ENCODE measurements at regions not wholly inside any gene's neighbourhood (a gene's known extent, or its start where the extent isn't known, plus 50 kb on each side); places are given as distances from the start of the nearest gene placed in this dataset.
A peak's percentile ranks its signal among the peaks of the same experiment; 100 is the strongest.

DNA sequence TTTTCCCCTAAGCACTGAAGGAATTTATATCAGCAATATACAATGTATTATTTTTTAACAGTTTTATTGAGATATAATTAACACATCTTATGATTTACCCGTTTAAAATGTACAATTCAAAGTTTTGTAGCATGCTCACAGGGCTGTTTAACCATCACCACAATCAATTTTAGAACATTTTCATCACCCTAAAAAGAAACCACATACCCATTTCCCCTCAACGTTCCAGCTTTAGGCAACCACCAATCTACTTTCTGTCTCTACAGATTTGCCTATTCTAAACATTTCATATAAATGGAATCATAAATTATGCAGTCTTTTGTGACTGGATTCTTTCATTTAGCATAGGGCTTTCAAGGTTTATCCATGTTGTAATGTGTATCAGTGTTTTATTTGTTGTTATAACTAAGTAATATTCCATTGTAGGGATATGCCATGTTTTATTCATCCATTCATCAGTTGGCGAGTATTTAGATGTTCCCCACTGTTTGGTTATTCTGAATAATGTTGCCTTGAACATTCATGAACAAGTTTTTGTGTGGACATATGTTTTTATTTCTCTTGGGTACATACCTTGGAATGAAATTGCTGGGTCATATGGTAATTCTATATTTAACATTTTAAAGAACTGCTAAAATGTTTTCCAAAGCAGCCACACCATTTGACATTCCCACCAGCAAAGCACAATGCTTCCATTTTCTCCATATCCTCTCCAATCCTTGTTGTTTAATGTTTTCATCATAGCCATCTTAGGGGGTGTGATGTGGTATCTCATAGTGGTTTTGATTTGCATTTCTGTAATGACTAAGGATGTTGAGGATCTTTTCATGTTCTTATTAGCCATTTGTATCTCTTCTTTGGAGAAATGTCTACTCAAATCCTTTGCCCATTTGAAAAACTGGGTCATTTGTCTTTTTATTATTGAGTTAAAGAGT, 188.5 kb downstream of the TM2D1 start:
- Mint-ChIP-seq H3K27me3 (no peaks in the 10 kb centered on the region), H3K36me3 (ENCODE audit: low read depth) (no peaks in the 10 kb centered on the region), H3K27ac (no peak overlapping the region), H3K4me3 (no peak overlapping the region), H3K4me1 (peaks cover 3% of the 10 kb centered on the region)
- ATAC-seq (no peak), DNase-seq (no peak)
- no peaks in the 10 kb centered on the region for H3K9me3 ChIP-seq (ENCODE audit: control insufficient read depth, low read length, poor library complexity, severe bottlenecking)

DNA sequence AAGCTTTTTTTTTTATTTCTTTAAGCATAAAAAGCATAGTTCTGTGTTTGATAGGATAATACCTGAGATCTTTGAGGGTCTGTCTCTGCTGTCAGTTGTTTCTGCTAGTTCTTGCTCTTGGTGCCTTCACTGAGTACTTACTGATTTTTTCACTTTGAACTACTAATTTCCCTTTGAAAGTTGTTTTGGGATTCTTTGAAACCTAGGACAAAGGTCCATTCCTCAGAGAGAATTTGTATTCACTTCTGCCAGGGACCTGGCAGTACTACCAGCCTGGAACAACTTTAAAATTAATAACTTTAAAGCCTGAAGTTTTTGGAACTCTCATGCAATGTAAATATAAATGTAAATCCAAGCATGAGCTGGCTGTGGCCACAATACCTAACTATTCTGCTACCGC, 190.1 kb downstream of the TM2D1 start:
- H3K27ac Mint-ChIP-seq: no peak overlapping the region
- H3K27me3 Mint-ChIP-seq: peaks cover 11% of the 10 kb centered on the region
- no peaks in the 10 kb centered on the region for H3K9me3 ChIP-seq (ENCODE audit: control insufficient read depth, low read length, poor library complexity, severe bottlenecking)

DNA sequence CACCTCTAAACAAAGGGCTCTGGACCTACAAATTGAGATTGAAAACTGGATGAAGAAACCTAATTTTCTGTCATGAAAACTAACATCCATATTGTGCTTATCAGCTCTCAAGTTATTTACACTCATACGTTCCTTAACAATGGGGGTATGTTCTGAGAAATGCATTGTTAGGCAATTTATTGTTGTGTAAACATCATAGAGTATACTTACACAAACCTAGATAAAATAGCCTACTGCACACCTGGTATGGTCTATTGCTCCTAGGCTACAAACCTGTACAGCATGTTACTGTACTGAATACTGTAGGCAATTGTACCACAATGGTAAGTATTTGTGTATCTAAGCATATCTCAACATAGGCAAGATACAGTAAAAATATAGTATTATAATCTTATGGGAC, 191.4 kb downstream of the TM2D1 start:
- no peak for DNase-seq
- Mint-ChIP-seq H3K4me1 (peaks cover 3% of the 10 kb centered on the region), H3K4me3 (no peak overlapping the region), H3K27me3 (peaks cover 11% of the 10 kb centered on the region), H3K27ac (no peak overlapping the region), H3K36me3 (ENCODE audit: low read depth) (no peaks in the 10 kb centered on the region)
- H3K9me3 ChIP-seq (ENCODE audit: control insufficient read depth, low read length, poor library complexity, severe bottlenecking): no peaks in the 10 kb centered on the region
- no peak for ATAC-seq

More for the DNA sequence above, 190.1 kb downstream of the TM2D1 start:
- DNase-seq: no peak
- no peak for ATAC-seq
- H3K4me3 Mint-ChIP-seq: no peak overlapping the region
- no peaks in the 10 kb centered on the region for H3K36me3 Mint-ChIP-seq (ENCODE audit: low read depth)
- H3K4me1 Mint-ChIP-seq: peaks cover 3% of the 10 kb centered on the region

DNA sequence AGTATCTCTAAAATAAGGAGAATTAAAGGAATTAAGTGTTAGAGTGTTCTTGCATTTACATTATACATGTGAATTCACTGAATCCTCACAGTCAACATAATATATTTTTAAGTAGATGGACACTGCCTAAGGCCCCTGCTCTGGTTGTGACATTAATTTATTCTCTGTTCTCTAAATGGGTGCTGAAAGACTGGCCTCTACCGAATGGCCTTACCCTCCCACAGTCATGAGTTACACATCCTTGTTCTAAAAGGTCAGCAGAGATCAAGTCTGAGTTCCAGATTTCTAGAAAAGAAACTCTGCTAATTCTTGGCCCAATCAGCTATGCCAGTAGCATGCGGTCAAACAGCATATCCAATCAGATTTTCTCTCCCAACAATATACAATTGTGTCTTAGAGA, 193.2 kb downstream of the TM2D1 start:
- H3K27ac Mint-ChIP-seq: no peak overlapping the region
- no peak for ATAC-seq
- H3K27me3 Mint-ChIP-seq: peaks cover 15% of the 10 kb centered on the region
- no peaks in the 10 kb centered on the region for H3K9me3 ChIP-seq (ENCODE audit: control insufficient read depth, low read length, poor library complexity, severe bottlenecking)
- no peak for DNase-seq
- peaks cover 5% of the 10 kb centered on the region for H3K4me1 Mint-ChIP-seq
- H3K36me3 Mint-ChIP-seq (ENCODE audit: low read depth): no peaks in the 10 kb centered on the region
- no peak overlapping the region for H3K4me3 Mint-ChIP-seq

DNA sequence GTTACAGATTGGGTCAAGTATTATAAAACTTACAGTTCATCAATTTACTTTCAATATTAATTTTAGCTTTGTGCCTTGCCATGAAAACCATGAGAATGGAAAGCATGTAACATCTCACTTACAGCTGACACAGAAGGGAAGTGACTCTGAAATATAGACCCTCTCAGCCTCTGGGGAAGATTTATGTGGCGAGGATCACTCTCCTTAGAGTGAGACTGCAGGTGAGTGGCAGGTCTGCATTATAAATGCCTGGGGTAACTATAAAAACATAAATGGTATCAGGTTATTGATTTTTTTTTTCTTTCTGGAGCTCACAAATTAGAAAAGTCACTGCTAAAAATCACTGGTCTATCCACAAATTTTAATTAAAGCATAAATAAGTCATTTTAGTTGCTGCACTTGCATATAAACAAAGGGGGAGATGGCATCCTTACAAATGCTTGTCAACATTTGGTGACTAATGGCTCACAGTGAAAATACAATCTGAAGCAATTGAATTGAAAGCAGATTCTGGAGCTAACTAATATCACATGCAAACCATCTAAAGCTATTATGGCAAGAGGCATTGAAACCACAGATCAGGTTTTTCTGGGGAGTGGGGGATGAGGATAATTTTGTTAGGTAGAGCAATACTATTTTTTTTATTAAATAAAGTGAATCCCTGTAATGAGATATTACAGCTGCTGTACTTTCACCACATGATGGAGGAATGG, 200.9 kb downstream of the TM2D1 start:
- H3K36me3 Mint-ChIP-seq (ENCODE audit: low read depth): no peaks in the 10 kb centered on the region
- no peak for ATAC-seq
- no peaks in the 10 kb centered on the region for H3K9me3 ChIP-seq (ENCODE audit: control insufficient read depth, low read length, poor library complexity, severe bottlenecking)
- peaks cover 43% of the 10 kb centered on the region for H3K27me3 Mint-ChIP-seq
- H3K27ac Mint-ChIP-seq: no peak overlapping the region
- H3K4me1 Mint-ChIP-seq: peaks cover 6% of the 10 kb centered on the region
- H3K4me3 Mint-ChIP-seq: no peak overlapping the region
- DNase-seq: no peak

DNA sequence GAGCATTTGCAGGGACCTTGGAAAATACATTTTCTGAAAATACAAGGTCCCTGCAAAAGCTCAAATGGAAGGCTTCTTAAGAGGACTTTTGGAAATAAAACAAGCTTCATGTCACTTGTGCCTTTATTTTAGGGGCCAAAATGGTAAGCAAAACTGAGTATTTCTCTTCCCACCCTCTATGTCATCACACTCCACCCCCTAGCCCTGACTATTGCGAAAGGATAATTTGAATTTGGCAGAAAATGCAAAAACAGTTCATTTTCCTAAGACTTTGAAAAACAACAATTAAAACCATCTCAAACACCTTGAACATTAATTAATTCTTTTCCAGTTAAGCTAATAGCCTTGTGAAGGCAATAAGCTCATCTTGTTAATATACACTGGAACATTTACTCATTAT, 201.7 kb downstream of the TM2D1 start:
- DNase-seq (no peak), ATAC-seq (no peak)
- H3K27ac Mint-ChIP-seq: no peak overlapping the region
- H3K4me1 Mint-ChIP-seq: peaks cover 6% of the 10 kb centered on the region
- H3K9me3 ChIP-seq (ENCODE audit: control insufficient read depth, low read length, poor library complexity, severe bottlenecking): no peaks in the 10 kb centered on the region
- H3K27me3 Mint-ChIP-seq: peaks cover 43% of the 10 kb centered on the region
- no peaks in the 10 kb centered on the region for H3K36me3 Mint-ChIP-seq (ENCODE audit: low read depth)
- no peak overlapping the region for H3K4me3 Mint-ChIP-seq

DNA sequence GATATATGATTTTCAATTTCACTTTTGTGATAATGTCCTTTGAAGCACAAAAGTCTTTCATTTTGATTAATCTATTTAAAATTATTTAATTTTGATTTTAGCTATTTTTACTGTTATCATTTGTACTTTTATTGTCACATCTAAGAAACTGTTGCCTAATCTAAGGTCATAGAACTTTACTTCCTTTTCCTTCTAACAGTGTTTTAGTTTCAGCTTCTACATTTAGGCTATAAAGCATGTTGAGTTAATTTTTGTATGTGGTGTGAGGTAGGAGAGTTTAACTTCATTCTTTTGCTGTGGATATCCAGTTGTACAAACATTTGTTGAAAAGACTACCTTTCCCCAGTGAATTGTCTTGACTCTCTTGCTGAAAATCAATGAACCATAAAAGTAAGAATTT, 204.5 kb downstream of the TM2D1 start:
- no peak overlapping the region for H3K4me3 Mint-ChIP-seq
- peaks cover 2% of the 10 kb centered on the region for H3K36me3 Mint-ChIP-seq (ENCODE audit: low read depth)
- ATAC-seq: no peak
- H3K27ac Mint-ChIP-seq: no peak overlapping the region
- peaks cover 39% of the 10 kb centered on the region for H3K27me3 Mint-ChIP-seq
- no peaks in the 10 kb centered on the region for H3K9me3 ChIP-seq (ENCODE audit: control insufficient read depth, low read length, poor library complexity, severe bottlenecking)
- DNase-seq: no peak
- peaks cover 2% of the 10 kb centered on the region for H3K4me1 Mint-ChIP-seq

DNA sequence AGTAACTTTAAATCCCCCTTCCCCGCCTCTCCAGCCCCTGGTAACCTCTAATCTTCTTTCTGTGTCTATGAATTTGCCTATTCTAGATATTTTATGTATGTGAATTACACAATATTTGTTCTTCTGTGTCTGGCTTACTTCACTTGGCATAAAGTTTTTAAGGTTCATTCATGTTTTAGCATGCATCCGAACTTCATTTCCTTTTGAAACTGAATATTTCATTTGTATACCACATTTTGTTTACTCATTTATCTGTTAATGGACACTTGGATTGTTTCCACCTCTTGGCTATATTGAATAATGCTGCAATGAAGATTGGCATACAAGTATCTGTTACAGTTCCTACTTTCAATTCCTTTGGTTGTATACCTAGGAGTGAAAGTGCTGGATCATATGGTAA, 205.3 kb downstream of the TM2D1 start:
- Mint-ChIP-seq H3K4me3 (no peak overlapping the region), H3K36me3 (ENCODE audit: low read depth) (peaks cover 2% of the 10 kb centered on the region), H3K27ac (no peak overlapping the region), H3K27me3 (peaks cover 34% of the 10 kb centered on the region), H3K4me1 (peaks cover 2% of the 10 kb centered on the region)
- DNase-seq (no peak), ATAC-seq (no peak)
- H3K9me3 ChIP-seq (ENCODE audit: control insufficient read depth, low read length, poor library complexity, severe bottlenecking): no peaks in the 10 kb centered on the region

DNA sequence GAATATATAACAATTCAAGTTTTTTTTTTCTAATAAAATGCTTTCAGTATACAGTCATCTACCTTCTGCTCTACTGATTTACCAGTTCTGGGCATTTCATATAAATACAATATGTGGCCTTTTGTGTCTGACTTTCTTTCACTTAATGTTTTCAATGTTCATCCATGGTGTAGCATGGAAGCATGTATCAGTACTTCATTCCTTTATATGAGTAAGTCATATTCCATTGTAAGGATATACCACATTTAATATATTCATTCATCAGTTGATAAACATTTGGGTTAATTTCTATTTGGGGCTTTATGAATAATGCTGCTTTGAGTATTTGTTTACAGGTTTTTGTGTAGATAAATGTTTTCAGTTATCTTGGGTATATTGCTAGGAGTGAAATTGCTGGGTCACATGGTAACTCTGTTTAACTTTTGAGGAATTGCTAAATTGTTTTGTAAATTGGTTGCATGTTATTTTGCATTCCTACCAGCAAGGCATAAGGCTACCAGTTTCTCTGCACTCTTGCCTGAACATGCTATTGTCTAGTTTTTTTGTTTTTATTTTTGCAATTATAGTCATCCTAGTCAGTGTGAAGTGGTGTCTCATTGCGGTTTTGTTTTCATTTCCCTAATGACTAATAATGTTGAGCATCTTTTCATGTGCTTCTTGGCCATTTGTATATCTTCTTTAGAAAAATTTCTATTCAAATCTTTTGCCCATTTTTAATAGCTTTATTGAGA, 206.1 kb downstream of the TM2D1 start:
- peaks cover 2% of the 10 kb centered on the region for H3K4me1 Mint-ChIP-seq
- ATAC-seq: no peak
- peaks cover 28% of the 10 kb centered on the region for H3K27me3 Mint-ChIP-seq

DNA sequence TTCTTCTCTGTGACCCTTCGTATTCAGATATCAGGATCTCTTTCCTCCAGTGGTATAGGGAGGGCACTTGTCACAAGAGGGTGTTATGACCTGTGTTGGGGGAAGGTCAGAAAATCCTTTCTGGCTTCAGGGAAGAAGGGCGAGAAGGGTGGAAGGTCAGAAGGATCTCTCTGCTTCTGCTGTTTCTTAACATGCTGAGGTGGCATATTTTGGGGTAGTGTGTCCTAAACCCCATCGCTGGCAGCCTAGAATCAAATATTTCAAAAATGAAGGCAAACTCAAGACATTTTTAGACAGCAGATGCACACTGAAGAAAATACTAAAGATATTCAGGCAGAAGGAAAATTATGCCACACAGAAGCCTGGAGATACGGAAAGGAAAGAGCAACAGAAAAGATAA, 207.6 kb downstream of the TM2D1 start:
- peaks cover 2% of the 10 kb centered on the region for H3K4me1 Mint-ChIP-seq
- peaks cover 2% of the 10 kb centered on the region for H3K36me3 Mint-ChIP-seq (ENCODE audit: low read depth)
- peaks cover 30% of the 10 kb centered on the region for H3K27me3 Mint-ChIP-seq
- H3K9me3 ChIP-seq (ENCODE audit: control insufficient read depth, low read length, poor library complexity, severe bottlenecking): no peaks in the 10 kb centered on the region
- ATAC-seq: no peak
- peak overlapping the region; percentile 59 for H3K27ac Mint-ChIP-seq
- H3K4me3 Mint-ChIP-seq: no peak overlapping the region
- DNase-seq: no peak

More for the DNA sequence above, 206.1 kb downstream of the TM2D1 start:
- no peaks in the 10 kb centered on the region for H3K9me3 ChIP-seq (ENCODE audit: control insufficient read depth, low read length, poor library complexity, severe bottlenecking)
- H3K4me3 Mint-ChIP-seq: no peak overlapping the region
- peaks cover 2% of the 10 kb centered on the region for H3K36me3 Mint-ChIP-seq (ENCODE audit: low read depth)
- no peak for DNase-seq
- no peak overlapping the region for H3K27ac Mint-ChIP-seq

DNA sequence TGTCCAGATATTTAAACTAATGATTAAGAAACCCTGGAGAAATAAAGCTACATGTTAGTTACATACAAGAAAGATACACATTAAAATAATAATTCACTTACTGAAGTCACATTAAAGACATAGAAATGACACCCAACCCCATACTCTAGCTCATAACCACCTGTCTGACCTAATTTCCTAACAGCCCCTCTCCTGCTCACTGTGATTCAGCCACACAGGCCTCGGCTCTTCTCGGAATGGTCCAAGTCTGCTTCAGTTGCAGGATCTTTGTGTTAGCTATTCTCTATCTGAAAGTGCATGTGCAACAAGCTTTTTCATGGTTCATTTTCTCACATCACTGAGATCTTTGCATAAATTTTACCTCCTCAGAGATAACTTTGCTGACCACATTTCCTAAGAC, 209.8 kb downstream of the TM2D1 start:
- peaks cover 35% of the 10 kb centered on the region for H3K27me3 Mint-ChIP-seq
- DNase-seq: no peak
- H3K4me3 Mint-ChIP-seq: no peak overlapping the region
- no peaks in the 10 kb centered on the region for H3K9me3 ChIP-seq (ENCODE audit: control insufficient read depth, low read length, poor library complexity, severe bottlenecking)
- ATAC-seq: no peak
- peaks cover 2% of the 10 kb centered on the region for H3K36me3 Mint-ChIP-seq (ENCODE audit: low read depth)
- no peaks in the 10 kb centered on the region for H3K4me1 Mint-ChIP-seq
- no peak overlapping the region for H3K27ac Mint-ChIP-seq

Measured in T-helper 17 cell (primary cell).